Spleen (tissue), 7 donors: ENCODE measurements at regions not wholly inside any gene's neighbourhood (a gene's known extent, or its start where the extent isn't known, plus 50 kb on each side); places are given as distances from the start of the nearest gene placed in this dataset.

Source experiments
- CTCF ChIP-seq, 11 experiments: fragments of 200-600 bp in 7 of 11; fragments of 450-650 bp in 4 of 11; sonication (generic) in 4 of 11; IDR thresholded peaks in 8 of 11; conservative IDR thresholded peaks in 3 of 11; 1 replicate in 7 of 11; 2 replicates in 4 of 11; pipeline versions ENCODE4 v1.4.0 to v1.8.0; 2016 to 2021; ENCODE audit warnings: antibody characterized with exemption in 11 of 11, inconsistent platforms in 4 of 11, mild to moderate bottlenecking in 1 of 11
- POLR2A ChIP-seq, 3 donors: fragments of 450-650 bp; IDR thresholded peaks; one replicate each; pipeline ENCODE4 v1.5.1; 2017; ENCODE audit warnings: antibody characterized with exemption in 3 of 3, mild to moderate bottlenecking in 1 of 3
- POLR2AphosphoS5 ChIP-seq, 3 donors: sonication (generic); formaldehyde crosslinking; IDR thresholded peaks; one replicate each; pipeline ENCODE4 v1.5.1; 2017; ENCODE audit warnings: antibody characterized with exemption in 3 of 3
- donor health status: DM: no; HTN: no; CAD: no; lungs with moderate emphysema.
- donor health status: DM: no; HTN: no; CAD: no.
- donor health status: DM: no; HTN: no; CAD: no.

- no peak for TF ChIP-seq POLR2A (IDR thresholded peaks at IDR 0.05)
- no peak for TF ChIP-seq CTCF (IDR thresholded peaks at IDR 0.05 in 8 of 11, conservative IDR thresholded peaks at IDR 0.05 in 3 of 11)
- no peak for TF ChIP-seq POLR2AphosphoS5 (IDR thresholded peaks at IDR 0.05)
Observed at GRCh38 chr2:67579806-67580205, 182.7 kb downstream of the ETAA1 start.
